C4-2B (cell line): ENCODE measurements at regions not wholly inside any gene's neighbourhood (a gene's known extent, or its start where the extent isn't known, plus 50 kb on each side); places are given as distances from the start of the nearest gene placed in this dataset.

Source experiments
- ZFX ChIP-seq: fragments of 450-650 bp; IDR thresholded peaks from 2 replicates; pipeline ENCODE4 v1.6.1; 2017
- TF ChIP-seq, protein P1 (sequence below): fragments of 450-650 bp; conservative IDR thresholded peaks from 2 replicates; pipeline ENCODE4 v1.5.1; 2017; ENCODE audit warnings: mild to moderate bottlenecking

DNA sequence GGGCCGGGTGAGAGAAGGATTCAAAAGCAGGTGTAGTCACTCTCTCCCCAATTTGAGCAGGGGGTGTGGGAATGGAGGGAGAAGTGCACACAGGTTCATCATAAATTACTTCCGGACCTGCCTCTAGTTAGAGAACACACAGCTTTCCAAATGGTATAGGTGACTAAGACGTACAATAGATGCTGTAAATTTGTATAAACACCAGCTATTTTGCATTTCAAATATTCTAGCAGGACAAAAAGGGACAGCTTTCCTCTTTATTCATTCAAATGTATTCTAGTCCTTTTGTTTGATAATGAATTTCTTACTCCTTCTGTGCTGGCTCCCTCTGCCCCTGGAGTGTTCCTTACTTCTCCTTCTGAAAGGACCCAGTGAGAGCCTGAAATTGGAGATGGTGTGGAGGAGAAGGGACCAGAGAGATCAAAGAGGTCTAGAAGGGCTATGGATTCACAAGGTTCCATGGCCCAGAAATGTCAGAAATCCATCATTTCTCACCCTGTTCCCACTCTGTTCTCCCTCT, 53.2 kb upstream of the SH3BP4 start:
- TF ChIP-seq, protein P1, sequence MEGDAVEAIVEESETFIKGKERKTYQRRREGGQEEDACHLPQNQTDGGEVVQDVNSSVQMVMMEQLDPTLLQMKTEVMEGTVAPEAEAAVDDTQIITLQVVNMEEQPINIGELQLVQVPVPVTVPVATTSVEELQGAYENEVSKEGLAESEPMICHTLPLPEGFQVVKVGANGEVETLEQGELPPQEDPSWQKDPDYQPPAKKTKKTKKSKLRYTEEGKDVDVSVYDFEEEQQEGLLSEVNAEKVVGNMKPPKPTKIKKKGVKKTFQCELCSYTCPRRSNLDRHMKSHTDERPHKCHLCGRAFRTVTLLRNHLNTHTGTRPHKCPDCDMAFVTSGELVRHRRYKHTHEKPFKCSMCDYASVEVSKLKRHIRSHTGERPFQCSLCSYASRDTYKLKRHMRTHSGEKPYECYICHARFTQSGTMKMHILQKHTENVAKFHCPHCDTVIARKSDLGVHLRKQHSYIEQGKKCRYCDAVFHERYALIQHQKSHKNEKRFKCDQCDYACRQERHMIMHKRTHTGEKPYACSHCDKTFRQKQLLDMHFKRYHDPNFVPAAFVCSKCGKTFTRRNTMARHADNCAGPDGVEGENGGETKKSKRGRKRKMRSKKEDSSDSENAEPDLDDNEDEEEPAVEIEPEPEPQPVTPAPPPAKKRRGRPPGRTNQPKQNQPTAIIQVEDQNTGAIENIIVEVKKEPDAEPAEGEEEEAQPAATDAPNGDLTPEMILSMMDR = no peak
- TF ChIP-seq ZFX = no peak
